Panc1 (cell line): ENCODE measurements at regions not wholly inside any gene's neighbourhood (a gene's known extent, or its start where the extent isn't known, plus 50 kb on each side); places are given as distances from the start of the nearest gene placed in this dataset.

Experiments used
- ATAC-seq: fragments of 200-7000 bp; cut with Tn5 transposase; 2 replicates; pipeline ENCODE4 v1.9.1; 2020; ENCODE audit warnings: mild to moderate bottlenecking, moderate library complexity
- BruUV-seq: library from RNA; stranded (reverse); fragments of 400-500 nt; replicated peaks from 2 replicates; lab custom pipeline; 2021; lab: Mats Ljungman, UMichigan
- CTCF ChIA-PET: fragments of 300-600 bp; sonication (Branson Sonifier 250); formaldehyde crosslinking; loops from one replicate; lab custom pipeline; 2022; ENCODE audit warnings: antibody characterized with exemption; lab: Charles Lee
- POLR2A ChIA-PET: fragments of 300-600 bp; sonication (Branson Sonifier 250); formaldehyde crosslinking; loops from one replicate; lab custom pipeline; 2022; ENCODE audit warnings: antibody characterized with exemption; lab: Charles Lee
- DNase-seq: peaks from one replicate; pipeline ENCODE4 v3.0.0-alpha.2; 2010; ENCODE audit warnings: low read depth, low spot score
- H3K27ac ChIP-seq: 2 replicates; pipeline ENCODE4 v1.5.1; 2011; ENCODE audit warnings: mild to moderate bottlenecking, low read length, inconsistent platforms
- H3K27me3 ChIP-seq: fragments of 200-500 bp; sonication (Bioruptor generic); 2 replicates; pipeline ENCODE4 v1.6.0; 2014; ENCODE audit warnings: low read length, inconsistent platforms; ENCODE audit not compliant: control insufficient read depth, insufficient read depth
- H3K36me3 ChIP-seq: fragments of 200-500 bp; sonication (Bioruptor generic); 2 replicates; pipeline ENCODE4 v1.5.1; 2014; ENCODE audit warnings: inconsistent platforms, mild to moderate bottlenecking, low read length, moderate library complexity; ENCODE audit not compliant: control insufficient read depth, insufficient read depth
- H3K4me1 ChIP-seq: 2 replicates; pipeline ENCODE4 v1.5.1; 2011; ENCODE audit warnings: inconsistent platforms, mild to moderate bottlenecking, low read length, moderate library complexity; ENCODE audit not compliant: control insufficient read depth, insufficient read depth
- H3K4me3 ChIP-seq, 2 experiments: 2 replicates each; pipeline ENCODE4 v1.5.1; 2011 to 2012; ENCODE audit warnings: low read depth in 2 of 2, low read length in 2 of 2, mild to moderate bottlenecking in 2 of 2, inconsistent platforms in 1 of 2, moderate library complexity in 1 of 2
- H3K9me3 ChIP-seq: fragments of 200-500 bp; sonication (Bioruptor generic); 2 replicates; pipeline ENCODE4 v1.5.1; 2014; ENCODE audit warnings: low read depth, mild to moderate bottlenecking, inconsistent platforms, low read length, moderate library complexity; ENCODE audit not compliant: control insufficient read depth, insufficient read depth
- POLR2AphosphoS5 ChIP-seq: IDR thresholded peaks from 2 replicates; pipeline ENCODE4 v1.6.1; 2012; ENCODE audit warnings: mild to moderate bottlenecking, low read depth, low read length, moderate library complexity
- SIN3A ChIP-seq: IDR thresholded peaks from 2 replicates; pipeline ENCODE4 v1.6.1; 2012; ENCODE audit warnings: low read depth, mild to moderate bottlenecking, low read length, moderate library complexity, borderline replicate concordance; ENCODE audit not compliant: insufficient read depth
- TCF7L2 ChIP-seq: IDR thresholded peaks from 2 replicates; pipeline ENCODE4 v1.6.1; 2011; ENCODE audit warnings: mild to moderate bottlenecking, low read depth, low read length, inconsistent platforms
- in situ Hi-C: cut with HindIII; loops from 2 replicates; pipeline ENCODE4 v1.10.0; 2016; ENCODE audit warnings: low sequenced_read_pairs, low pct_unique_long_range_greater_than_20kb
- intact Hi-C: fragments of 100-400 bp; cut with micrococcal nuclease; formaldehyde crosslinking; loops from one replicate; pipeline ENCODE4 v1.10.0; 2022; ENCODE audit not compliant: unreplicated experiment
- TF ChIP-seq, protein P1 (sequence below), 2 experiments: IDR thresholded peaks; 2 replicates each; pipeline ENCODE4 v1.6.1; 2011 to 2012; ENCODE audit warnings: low read depth in 2 of 2, control low read depth in 1 of 2, low read length in 1 of 2, mild to moderate bottlenecking in 1 of 2, moderate library complexity in 1 of 2; ENCODE audit not compliant: insufficient read depth in 1 of 2
- TF ChIP-seq, protein P2 (sequence below): fragments of 450-650 bp; IDR thresholded peaks from 2 replicates; pipeline ENCODE4 v1.5.1; 2017; ENCODE audit warnings: mild to moderate bottlenecking

DNA sequence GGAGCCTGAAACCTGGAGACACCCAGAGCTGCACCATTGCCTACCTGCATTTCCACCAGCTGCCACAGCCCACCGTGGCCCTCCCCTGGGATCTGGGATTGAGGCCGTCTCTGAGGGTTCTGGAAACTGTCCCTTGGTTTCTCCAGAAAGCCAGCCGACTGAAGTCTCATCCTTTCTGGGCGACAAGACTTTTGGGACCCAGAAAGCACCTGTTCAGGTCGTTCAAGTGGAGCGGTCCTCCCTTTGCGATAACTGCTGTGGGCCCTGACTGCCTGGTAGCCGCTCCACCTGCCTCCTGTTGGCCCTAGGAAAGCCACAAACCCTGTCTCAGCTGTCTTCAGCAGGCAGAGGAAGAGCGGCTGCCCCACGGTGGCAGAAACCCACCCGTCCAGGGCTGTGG, 346.0 kb upstream of the MKI67 start:
- intact Hi-C loops, result no loop called here

DNA sequence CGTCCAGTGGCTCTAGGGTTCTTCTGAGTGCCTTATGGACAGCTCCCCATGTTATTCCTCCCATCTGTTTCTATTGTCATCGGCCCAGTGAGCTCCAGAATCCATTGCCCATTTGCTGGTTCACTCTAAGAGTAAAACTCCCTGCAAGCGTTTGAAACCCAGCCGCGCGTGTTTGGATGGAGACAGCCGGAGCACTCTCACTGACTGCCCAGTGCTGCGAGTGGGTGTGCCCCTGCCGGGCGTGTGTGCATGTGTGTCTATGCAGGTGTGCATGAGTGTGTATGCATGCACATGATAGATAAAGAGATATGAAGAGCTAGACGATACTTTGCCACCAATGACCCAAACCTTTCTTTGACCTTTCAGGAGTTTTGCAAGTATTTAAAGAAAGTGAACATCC, 347.2 kb upstream of the MKI67 start:
- in situ Hi-C loops (no loop called here), intact Hi-C loops (no loop called here)
- no peak overlapping the region for H3K27ac ChIP-seq
- H3K27me3 ChIP-seq, result no peaks in the 10 kb centered on the region; the same call in 1 of the 2 replicates
- H3K36me3 ChIP-seq, result no peaks in the 10 kb centered on the region
- no TSS peak for BruUV-seq
- no peaks in the 10 kb centered on the region for H3K9me3 ChIP-seq
- H3K4me1 ChIP-seq, result no peaks in the 10 kb centered on the region
- ChIA-PET POLR2A (no interaction called here), CTCF (no interaction called here)
- ATAC-seq (no peak), DNase-seq (no peak)
- no peak overlapping the region for H3K4me3 ChIP-seq
- TF ChIP-seq, protein P1, sequence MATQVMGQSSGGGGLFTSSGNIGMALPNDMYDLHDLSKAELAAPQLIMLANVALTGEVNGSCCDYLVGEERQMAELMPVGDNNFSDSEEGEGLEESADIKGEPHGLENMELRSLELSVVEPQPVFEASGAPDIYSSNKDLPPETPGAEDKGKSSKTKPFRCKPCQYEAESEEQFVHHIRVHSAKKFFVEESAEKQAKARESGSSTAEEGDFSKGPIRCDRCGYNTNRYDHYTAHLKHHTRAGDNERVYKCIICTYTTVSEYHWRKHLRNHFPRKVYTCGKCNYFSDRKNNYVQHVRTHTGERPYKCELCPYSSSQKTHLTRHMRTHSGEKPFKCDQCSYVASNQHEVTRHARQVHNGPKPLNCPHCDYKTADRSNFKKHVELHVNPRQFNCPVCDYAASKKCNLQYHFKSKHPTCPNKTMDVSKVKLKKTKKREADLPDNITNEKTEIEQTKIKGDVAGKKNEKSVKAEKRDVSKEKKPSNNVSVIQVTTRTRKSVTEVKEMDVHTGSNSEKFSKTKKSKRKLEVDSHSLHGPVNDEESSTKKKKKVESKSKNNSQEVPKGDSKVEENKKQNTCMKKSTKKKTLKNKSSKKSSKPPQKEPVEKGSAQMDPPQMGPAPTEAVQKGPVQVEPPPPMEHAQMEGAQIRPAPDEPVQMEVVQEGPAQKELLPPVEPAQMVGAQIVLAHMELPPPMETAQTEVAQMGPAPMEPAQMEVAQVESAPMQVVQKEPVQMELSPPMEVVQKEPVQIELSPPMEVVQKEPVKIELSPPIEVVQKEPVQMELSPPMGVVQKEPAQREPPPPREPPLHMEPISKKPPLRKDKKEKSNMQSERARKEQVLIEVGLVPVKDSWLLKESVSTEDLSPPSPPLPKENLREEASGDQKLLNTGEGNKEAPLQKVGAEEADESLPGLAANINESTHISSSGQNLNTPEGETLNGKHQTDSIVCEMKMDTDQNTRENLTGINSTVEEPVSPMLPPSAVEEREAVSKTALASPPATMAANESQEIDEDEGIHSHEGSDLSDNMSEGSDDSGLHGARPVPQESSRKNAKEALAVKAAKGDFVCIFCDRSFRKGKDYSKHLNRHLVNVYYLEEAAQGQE (IDR thresholded peaks at IDR 0.05; ENCODE audit: insufficient read depth in 1 of 2, low read depth in 2 of 2, low read length in 1 of 2), result no peak
- TF ChIP-seq SIN3A (no peak), TCF7L2 (no peak), POLR2AphosphoS5 (no peak)
- TF ChIP-seq, protein P2, sequence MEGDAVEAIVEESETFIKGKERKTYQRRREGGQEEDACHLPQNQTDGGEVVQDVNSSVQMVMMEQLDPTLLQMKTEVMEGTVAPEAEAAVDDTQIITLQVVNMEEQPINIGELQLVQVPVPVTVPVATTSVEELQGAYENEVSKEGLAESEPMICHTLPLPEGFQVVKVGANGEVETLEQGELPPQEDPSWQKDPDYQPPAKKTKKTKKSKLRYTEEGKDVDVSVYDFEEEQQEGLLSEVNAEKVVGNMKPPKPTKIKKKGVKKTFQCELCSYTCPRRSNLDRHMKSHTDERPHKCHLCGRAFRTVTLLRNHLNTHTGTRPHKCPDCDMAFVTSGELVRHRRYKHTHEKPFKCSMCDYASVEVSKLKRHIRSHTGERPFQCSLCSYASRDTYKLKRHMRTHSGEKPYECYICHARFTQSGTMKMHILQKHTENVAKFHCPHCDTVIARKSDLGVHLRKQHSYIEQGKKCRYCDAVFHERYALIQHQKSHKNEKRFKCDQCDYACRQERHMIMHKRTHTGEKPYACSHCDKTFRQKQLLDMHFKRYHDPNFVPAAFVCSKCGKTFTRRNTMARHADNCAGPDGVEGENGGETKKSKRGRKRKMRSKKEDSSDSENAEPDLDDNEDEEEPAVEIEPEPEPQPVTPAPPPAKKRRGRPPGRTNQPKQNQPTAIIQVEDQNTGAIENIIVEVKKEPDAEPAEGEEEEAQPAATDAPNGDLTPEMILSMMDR, result no peak

More for the DNA sequence above, 346.0 kb upstream of the MKI67 start:
- no TSS peak for BruUV-seq
- DNase-seq (no peak), ATAC-seq (no peak)
- TF ChIP-seq, protein P1 (IDR thresholded peaks at IDR 0.05; ENCODE audit: insufficient read depth in 1 of 2, low read depth in 2 of 2, low read length in 1 of 2), result no peak
- no peak for TF ChIP-seq TCF7L2
- TF ChIP-seq, protein P2, result no peak
- TF ChIP-seq SIN3A, result no peak
- no peak for TF ChIP-seq POLR2AphosphoS5
- Histone ChIP-seq H3K36me3 (no peaks in the 10 kb centered on the region), H3K27me3 (no peaks in the 10 kb centered on the region; the same call in 1 of the 2 replicates), H3K4me1 (no peaks in the 10 kb centered on the region), H3K9me3 (no peaks in the 10 kb centered on the region), H3K27ac (no peak overlapping the region), H3K4me3 (no peak overlapping the region)
- in situ Hi-C loops, result no loop called here
- ChIA-PET POLR2A (no interaction called here), CTCF (no interaction called here)
